OCI-LY3 (cell line): ENCODE measurements at regions not wholly inside any gene's neighbourhood (a gene's known extent, or its start where the extent isn't known, plus 50 kb on each side); places are given as distances from the start of the nearest gene placed in this dataset.

Source experiments
- EZH2phosphoT487 ChIP-seq: fragments of 200-600 bp; shearing (Covaris generic); IDR thresholded peaks from 2 replicates; pipeline ENCODE4 v1.6.1; 2018; ENCODE audit warnings: antibody characterized with exemption, mixed run types, low read depth
- TF ChIP-seq, protein P1 (sequence below): fragments of 200-600, 300-600 bp; sonication (generic); IDR thresholded peaks from 2 replicates; pipeline ENCODE4 v1.5.1; 2014; ENCODE audit warnings: antibody characterized with exemption, low read length, low read depth

DNA sequence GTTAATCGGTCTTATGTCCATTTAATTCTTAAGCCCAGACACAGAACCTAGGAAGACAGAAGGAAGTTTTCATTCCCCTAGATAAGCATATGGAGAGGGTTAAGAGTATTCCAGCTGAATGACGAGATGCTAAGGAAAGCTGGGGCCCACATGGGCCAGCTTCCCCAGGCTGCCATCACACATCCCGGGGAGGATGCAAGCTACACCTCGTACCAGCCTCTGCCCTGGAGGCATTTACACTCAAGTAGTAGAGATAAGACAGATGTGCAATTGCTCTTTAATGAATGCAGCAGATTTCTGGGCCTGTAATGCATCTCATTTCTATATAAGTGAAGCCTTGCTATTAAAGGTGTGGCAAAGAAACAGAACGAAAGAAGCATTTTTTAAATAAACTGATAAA is 144.5 kb downstream of the MEX3B start:
- TF ChIP-seq, protein P1, sequence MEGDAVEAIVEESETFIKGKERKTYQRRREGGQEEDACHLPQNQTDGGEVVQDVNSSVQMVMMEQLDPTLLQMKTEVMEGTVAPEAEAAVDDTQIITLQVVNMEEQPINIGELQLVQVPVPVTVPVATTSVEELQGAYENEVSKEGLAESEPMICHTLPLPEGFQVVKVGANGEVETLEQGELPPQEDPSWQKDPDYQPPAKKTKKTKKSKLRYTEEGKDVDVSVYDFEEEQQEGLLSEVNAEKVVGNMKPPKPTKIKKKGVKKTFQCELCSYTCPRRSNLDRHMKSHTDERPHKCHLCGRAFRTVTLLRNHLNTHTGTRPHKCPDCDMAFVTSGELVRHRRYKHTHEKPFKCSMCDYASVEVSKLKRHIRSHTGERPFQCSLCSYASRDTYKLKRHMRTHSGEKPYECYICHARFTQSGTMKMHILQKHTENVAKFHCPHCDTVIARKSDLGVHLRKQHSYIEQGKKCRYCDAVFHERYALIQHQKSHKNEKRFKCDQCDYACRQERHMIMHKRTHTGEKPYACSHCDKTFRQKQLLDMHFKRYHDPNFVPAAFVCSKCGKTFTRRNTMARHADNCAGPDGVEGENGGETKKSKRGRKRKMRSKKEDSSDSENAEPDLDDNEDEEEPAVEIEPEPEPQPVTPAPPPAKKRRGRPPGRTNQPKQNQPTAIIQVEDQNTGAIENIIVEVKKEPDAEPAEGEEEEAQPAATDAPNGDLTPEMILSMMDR, result no peak
- no peak for TF ChIP-seq EZH2phosphoT487
